Inflammatory macrophage (primary cell): ENCODE measurements at regions not wholly inside any gene's neighbourhood (a gene's known extent, or its start where the extent isn't known, plus 50 kb on each side); places are given as distances from the start of the nearest gene placed in this dataset.
"Not testable (repeated sequence)": the region's sequence is repeated elsewhere in the genome, so short reads cannot be mapped to it uniquely, and the experiment has no call there.

Experiments
- DNase-seq, 2 donors: peaks; one replicate each; pipeline ENCODE4 v3.0.0-alpha.2; 2020 to 2022

GRCh38 chr2:4873364-4873763 lies 818.8 kb upstream of the SOX11 start:
- no peak for DNase-seq

GRCh38 chr2:4873876-4874593 lies 818.1 kb upstream of the SOX11 start:
- no peak for DNase-seq

- DNase-seq, result no peak
Measured at GRCh38 chr2:4882421-4882820, 809.8 kb upstream of the SOX11 start.

- DNase-seq, result no peak
Measured at GRCh38 chr2:4882941-4883340, 809.2 kb upstream of the SOX11 start.

- no peak for DNase-seq
Measured at GRCh38 chr2:4883375-4883774, 808.8 kb upstream of the SOX11 start.

- no peak for DNase-seq
Measured at GRCh38 chr2:4884117-4884571, 808.0 kb upstream of the SOX11 start.

GRCh38 chr2:4891394-4891793 lies 800.8 kb upstream of the SOX11 start:
- DNase-seq, result no peak

- DNase-seq, result no peak
Measured at GRCh38 chr2:4895371-4895770, 796.8 kb upstream of the SOX11 start.

- DNase-seq, result no peak
Measured at GRCh38 chr2:4898706-4899105, 793.5 kb upstream of the SOX11 start.

GRCh38 chr2:4900242-4900641 lies 791.9 kb upstream of the SOX11 start:
- DNase-seq, result no peak

GRCh38 chr2:4900861-4901770 lies 791.1 kb upstream of the SOX11 start:
- no peak for DNase-seq

- no peak for DNase-seq
Measured at GRCh38 chr2:4903656-4904348, 788.4 kb upstream of the SOX11 start.

- no peak for DNase-seq
Measured at GRCh38 chr2:4908461-4908860, 783.7 kb upstream of the SOX11 start.

- no peak for DNase-seq
Measured at GRCh38 chr2:4909346-4910009, 782.7 kb upstream of the SOX11 start.

GRCh38 chr2:4914036-4914435 lies 778.1 kb upstream of the SOX11 start:
- no peak for DNase-seq

- DNase-seq, result no peak
Measured at GRCh38 chr2:4914551-4914950, 777.6 kb upstream of the SOX11 start.

GRCh38 chr2:4915357-4915756 lies 776.8 kb upstream of the SOX11 start:
- no peak for DNase-seq

- no peak for DNase-seq
Measured at GRCh38 chr2:4916094-4916493, 776.1 kb upstream of the SOX11 start.

- DNase-seq, result no peak
Measured at GRCh38 chr2:4930704-4931103, 761.5 kb upstream of the SOX11 start.

- DNase-seq, result no peak
Measured at GRCh38 chr2:4931721-4932365, 760.3 kb upstream of the SOX11 start.

GRCh38 chr2:4935291-4935690 lies 756.9 kb upstream of the SOX11 start:
- DNase-seq, result not testable (repeated sequence)

GRCh38 chr2:4937550-4937949 lies 754.6 kb upstream of the SOX11 start:
- no peak for DNase-seq
